Stimulated activated CD4-positive, alpha-beta T cell treated with anti-CD3 and anti-CD28 coated beads, Interleukin-15, amount 100 ng/mL, for 48 hours (primary cell): ENCODE measurements at regions not wholly inside any gene's neighbourhood (a gene's known extent, or its start where the extent isn't known, plus 50 kb on each side); places are given as distances from the start of the nearest gene placed in this dataset.
"Not testable (repeated sequence)": the region's sequence is repeated elsewhere in the genome, so short reads cannot be mapped to it uniquely, and the experiment has no call there.

ENCODE experiments used
- DNase-seq, 2 donors: peaks; one replicate each; pipeline ENCODE4 v3.0.0-alpha.2; 2020; ENCODE audit warnings: low read depth in 2 of 2

DNA sequence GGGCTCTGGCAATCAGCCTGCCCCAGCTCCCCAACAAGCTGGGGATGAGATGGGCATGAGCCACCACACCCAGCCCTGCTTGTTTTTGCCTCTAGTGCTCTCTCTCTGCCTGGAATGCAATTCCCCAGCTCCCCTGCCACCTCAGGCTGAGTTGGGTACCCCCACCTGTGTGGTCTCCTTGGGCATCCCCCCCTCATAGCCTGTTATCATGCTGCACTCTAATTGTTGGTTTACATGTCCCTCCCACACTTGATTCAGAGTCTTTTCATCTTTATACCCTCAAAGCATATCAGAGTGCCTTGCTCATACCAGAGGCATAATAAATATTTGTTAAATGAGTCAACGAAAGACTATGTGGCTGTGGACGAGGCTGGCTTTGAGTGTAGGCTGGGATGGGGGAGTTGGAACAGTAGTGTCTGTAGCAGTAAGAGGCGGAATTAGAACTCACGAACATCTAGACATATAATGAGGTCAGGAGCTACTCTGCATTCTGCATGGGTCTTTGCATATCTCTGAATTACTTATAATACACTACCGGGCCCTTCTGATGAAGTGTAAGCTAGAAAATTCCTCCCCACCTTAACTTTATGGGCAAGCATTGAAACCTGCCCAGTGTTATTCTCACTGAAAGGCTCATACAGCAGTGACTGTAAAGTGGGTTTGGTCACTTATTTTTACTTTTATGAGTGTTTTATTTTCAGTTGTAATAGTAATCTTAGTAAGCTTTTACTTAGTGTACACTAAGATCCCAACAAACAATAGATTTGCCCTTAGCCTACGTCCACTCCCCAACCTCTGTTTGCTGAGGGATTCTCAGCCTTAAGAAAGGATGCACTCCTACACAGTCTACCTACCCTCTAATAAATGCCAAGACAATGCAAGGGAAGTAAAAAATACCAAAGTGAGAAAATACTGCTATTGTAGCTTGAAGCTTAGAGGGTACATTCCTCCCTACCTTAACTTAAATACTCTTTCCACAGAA, 58.7 kb downstream of the EDN1 start:
- DNase-seq: no peak

DNA sequence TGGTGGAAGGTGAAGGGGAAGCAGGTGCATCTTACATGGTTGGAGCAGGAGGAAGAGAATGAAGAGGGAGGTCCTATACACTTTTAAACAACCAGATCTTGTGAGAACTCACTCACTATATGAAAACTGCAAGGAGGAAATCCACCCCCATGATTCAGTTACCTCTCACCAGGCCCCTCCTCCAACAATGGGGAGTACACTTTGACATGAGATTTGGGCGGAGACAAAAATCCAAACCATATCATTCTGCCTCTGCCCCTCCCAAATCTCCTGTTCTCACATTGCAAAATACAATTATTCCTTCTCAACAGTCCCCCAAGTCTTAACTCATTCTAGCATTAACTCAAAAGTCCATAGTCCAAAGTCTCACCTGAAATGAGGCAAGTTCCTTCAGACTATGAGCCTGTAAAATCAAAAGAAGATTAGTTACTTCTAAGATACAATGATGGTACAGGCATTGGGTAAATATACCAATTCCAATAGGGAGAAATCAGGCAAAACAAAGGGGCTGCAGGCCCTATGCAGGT, 60.5 kb downstream of the EDN1 start:
- DNase-seq: no peak

DNA sequence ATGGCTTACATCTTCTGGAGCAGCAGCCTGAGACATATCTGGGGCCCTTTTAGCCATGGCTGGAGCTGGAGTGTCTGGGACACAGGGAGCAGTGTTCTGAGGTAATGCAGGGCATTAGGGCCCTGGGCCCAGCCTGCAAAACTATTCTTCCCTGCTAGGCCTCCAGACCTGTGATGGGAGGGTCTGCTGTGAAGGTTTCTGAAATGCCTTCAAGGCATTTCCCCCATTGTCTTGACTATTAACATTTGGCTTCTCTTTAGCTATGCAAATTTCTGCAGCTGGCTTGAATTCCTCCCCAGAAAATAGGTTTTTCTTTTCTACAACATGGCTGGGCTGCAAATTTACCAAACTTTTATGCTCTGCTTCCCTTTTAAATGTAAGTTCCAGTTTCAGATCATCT, 61.5 kb downstream of the EDN1 start:
- no peak for DNase-seq

DNA sequence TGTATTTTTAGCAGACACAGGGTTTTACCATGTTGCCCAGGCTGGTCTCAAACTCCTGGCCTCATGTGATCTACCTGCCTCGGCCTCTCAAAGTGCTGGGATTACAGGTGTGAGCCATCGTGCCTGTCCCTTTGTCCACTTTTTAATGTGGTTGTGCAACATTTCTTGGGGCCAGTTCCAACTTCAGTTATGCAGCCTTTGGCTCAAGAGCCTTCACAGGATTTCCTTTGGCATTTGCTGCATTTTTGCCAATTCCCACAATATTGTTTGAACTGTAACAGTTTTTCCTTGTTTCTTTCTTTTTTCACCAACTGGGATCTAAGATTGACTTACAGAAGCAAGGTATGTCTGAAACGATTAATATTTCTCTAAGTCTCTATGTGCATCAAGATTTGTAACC, 63.6 kb downstream of the EDN1 start:
- DNase-seq: no peak

DNA sequence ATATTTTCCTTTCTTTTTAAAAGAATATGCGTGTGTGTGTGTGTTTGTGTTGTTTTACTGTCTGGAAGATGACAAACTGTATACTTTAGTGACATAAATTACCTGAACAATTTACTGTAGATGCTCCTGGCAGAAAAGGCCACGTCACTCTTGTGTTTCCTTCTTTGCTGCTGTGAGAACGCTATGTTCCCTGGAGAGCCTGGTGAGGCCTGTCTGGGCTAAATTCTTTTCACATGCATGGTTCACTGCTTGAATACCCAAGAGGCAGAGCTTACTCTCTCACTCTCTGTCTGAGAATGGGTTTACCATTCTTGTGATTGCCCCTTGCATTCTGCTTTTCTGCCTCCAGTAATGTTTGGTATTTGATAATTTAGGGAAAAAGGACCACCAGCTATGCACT, 64.3 kb downstream of the EDN1 start:
- no peak for DNase-seq

DNA sequence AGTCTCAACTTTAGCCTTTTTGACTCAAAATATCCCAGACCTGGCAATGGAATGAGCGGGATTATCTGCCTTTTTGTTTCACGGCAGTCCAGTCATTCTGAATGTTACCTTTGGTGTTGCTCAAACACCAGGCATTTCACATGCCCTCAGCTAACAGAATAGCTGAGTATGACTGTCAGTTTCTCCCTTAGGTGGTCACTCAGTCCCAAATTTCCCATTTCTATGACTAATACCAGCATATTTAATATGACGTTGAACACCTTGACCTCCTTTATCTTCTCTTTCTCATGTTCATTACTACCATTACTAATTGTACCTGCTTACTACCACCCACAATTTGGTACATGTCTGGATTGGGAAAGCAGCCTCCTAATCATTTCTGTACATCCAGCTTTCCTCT, 65.2 kb downstream of the EDN1 start:
- no peak for DNase-seq

DNA sequence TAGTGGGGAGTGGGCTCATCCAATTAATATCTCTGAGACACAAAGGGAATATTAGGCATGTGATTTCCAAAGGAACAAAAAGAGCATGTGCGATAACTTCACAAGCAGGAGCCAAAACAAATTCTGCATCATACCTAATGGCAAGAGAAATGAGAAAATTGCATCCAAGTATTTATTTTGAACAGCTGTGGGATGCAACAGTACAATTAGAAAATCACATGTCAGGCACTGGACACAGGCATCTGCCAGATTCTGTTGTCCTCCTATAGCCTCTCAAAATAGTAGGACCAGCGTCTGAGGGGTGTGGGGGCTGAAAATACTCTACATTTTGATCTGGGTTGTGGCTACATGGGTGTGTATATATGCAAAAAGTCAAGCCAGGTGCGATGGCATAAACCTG, 66.3 kb downstream of the EDN1 start:
- no peak for DNase-seq

DNA sequence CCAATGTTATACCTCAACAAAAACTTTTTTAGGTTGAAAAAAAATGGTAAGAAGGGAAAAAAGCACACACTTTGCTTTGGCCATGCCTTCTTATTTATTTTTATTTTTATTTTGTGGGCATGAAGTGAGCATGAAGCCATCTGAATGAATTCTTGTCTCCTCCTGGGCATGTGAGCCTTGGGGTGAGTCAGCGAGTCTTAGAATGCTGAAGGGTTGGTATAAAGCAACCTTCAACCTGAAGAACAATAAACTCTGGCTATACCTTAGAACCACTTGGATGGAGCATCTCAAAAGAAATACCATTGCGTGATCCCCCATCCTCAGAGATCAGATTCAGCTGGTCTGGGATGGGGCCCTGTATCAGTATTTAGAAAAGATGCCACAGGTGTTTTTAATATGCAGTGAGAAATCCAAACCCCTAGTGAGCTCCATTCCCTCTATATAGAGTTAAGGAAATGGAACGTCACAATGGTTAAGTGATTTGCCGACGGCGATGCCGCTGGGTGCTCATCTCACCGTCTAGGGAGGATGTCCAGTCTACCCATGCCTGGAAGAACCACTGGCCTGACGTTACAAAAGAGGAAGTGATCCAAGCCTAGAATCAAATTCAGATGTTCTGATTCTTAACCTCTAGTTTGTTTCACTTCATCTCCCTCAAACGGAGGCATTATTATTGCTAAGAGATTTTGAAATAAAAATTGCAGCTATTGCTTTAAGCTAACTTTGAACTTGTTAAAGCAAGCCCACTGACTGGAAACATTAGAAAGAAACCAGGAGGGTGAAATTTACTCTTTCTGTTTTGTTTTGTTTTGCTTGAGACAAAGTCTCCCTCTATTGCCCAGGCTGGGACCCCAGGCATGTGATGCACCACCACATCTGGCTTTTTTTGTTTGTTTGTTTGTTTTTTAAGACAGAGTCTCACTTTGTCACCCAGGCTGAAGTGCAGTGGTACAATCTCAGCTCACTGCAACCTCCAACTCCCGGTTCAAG, 67.1 kb downstream of the EDN1 start:
- DNase-seq: no peak

DNA sequence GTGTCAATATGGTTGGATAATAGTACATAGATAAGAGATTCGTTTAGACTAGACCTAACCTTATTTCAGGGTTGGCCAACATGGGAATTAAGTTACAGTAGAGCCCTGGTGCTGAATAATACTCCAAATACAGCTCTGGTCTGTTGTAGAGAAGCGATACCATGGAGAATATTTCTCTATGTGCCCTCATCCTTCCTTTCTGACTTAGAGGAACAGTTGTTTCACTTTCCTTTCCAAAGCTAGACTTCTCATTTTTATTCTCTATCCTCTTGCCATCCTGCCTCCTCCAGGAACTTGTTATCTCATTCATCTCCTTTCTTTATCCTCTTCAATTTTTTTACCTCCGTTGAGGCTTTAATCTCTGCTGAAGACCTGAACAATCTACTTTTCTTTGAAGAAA, 68.9 kb downstream of the EDN1 start:
- DNase-seq: no peak

DNA sequence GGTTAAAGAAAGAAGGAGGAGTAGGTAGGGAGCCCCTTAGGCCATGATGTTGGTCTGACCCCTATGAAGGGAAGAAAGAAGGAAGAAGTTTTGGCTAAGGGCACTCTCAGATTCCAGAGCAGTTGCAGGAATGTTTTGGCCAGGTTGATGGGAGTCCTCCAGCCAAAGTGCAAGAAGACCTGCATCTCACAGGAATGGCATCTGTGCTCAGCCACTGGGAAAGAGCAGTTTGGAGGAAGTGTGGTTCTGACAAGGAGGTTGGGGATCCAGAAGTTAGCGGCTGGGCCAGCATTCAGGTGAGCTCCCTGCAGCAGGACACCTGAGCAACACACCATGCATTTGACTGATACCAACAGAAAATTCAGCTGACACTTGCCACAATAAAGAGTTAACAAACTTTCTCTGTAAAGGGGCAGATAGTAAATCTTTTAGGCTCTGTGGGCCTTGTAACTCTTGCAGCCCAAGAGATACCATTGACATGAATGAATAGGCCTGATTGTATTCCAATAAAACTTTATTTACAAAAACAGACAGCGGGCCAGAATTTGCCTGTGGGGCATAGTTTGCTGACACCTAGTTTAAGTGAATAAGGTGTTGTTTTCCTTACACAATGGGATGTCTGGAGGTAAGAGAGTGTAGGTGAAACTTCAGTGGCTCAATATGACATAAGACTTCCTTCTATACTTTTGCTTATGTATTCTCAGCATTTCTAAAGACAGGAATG, 71.0 kb downstream of the EDN1 start:
- DNase-seq: no peak

DNA sequence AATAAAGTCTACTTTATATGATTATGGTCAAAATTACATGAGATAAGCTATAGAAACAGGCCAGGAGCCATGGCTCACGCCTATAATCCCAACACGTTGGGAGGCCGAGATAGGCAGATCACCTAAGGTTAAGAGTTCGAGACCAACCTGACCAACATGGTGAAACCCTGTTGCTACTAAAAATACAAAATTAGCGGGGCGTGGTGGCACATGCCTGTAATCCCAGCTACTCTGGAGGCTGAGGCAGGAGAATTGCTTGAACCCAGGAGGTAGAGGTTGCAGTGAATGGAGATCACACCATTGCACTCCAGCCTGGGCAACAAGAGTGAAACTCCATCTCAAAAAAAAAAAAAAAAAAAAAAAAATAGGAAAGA, 73.1 kb downstream of the EDN1 start:
- not testable (repeated sequence) for DNase-seq

DNA sequence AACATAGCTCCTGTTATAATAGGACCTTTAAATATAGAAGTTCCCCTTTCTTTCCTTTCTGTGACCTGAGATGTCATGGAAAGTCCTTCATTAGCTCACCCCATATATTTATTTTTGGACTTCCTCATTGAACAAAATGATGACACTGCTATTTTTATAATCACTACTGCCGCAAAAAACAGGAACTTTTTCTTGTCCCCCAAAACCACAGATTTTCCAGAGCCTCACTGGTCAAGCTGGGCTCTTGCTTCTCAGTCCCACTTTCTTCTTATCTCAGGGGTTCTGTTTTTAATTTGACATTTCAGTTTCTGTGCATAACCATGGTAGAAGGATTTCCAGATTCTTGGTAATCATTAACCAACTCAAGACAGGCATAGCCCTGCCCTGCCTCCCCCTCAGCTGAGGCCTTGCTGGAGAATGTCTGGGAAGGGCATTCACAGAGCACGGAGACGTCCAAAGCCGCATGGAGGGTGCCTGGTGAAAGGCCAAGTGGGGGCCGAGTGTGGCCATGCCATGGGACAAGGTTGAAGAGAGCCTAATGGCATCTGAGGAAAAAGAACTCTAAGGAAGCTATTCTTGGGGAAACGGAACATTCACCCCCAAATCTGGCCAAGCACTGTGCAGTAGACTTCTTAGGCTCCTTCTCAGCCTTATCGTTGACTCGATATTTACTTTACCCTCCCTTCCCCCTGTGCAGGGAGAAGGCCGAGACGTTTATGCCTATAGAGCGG, 73.7 kb downstream of the EDN1 start:
- DNase-seq: no peak

DNA sequence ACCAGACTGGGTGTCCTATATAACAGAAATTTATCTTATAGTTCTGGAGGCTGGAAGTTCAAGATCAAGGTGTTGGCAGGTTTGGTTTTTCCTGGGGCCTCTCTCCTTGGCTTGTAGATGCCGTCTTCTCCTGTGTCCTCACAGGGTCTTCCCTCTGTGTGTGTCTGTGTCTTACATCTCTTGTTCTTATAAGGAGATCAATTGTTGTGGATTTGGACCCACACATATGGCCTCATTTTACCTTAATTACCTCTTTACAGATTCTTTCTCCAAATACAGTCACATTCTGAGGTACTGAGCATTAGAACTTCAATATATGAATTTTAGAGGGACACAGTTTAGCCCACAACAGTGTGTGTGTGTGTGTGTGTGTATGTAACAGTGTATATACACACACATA, 74.5 kb downstream of the EDN1 start:
- DNase-seq: no peak

DNA sequence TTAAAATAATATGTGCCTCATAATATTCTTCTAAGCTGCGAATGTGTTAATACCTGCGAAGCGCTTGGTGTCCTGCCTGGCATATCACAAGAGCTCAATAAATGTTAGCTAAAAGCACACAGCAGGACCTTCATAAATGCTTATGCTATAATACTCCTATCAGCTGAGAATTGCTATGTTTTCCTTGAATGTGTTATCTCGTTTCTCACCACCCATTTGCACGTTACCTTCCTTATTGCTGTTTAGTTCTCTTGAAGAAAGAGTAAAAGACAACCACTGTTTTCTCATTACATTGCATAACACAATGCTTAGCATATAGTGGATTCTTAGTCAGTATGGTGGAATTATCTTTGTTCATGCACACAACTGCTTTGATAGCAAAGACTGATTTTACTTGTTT, 76.6 kb downstream of the EDN1 start:
- DNase-seq: no peak

DNA sequence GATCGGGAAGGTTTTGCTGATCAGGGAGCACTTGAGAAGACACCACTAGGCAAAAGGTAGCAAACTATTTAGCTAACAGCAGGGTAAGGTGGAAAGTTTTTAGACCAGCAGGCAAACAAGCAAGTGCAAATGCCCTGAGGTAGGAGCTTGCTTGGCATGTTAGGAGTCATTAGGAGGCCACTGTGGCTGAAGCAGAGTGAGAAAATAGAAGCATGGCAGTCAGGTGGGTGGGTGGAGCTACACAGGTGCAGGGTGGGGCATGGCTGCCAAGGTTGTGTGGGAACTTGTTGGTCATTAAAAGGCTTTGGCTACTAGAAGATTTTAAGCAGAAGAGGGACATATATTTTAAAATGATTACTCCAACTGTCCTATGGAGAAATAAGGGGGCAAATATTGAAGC, 77.3 kb downstream of the EDN1 start:
- DNase-seq: no peak

DNA sequence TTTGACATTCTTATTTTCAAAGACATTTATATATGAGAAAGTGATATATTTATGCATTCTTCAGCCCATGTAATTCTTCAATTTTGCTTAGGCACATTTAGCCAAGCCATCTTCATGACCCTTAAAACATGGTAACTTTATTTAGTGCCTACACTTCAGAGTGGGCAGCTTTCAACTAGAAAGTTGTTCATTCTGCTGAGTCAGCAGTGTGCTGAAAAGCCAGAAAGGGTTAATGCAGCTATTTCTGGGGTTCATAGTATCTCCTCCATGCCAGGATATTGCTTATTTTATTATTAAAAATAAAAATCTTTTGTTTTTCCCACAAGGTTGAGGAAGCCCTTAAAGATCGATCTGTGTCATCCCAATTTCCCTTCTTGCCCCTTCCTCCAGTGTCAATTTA, 79.2 kb downstream of the EDN1 start:
- no peak for DNase-seq

DNA sequence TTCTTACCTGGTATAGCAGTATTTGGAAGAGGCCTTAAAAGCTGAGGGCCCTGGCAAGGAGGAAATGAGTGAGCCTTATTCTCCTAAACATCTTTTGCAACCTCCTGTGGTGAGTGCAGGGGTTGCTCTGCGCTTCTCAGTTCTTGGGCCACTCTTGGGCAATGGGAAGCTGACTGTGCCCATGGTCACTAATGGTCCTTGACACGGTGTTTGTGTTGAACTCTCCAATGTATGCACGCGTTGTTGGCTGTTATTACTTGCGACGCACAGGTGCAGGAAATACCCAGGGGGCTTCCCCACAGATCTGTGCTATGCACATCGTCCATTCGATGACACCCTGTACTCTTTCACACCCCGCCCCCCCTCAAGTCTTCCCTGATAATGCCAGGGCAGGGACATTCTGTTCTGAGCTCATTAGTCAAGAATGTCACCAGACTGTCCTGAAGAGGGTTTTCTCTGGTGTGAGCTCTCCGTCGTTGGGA, 79.7 kb downstream of the EDN1 start:
- DNase-seq: no peak

DNA sequence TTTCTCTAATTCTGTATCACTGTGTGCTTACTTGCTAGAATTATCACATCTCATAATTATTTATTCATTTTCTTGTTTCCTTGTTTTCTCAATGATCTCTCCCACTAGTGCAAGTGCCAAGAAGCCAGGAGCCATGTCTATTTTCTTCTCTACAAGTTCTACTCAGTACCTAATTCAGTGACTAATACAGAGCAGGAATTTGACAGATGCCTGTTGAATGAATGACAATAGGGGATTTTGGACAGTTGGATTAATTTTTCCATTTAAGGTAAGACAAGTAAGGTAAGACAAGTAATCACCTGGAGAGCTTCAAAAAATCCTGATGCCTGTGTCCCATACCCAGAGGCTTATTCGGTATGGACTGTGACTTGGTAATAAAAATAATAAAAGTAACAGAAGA, 81.0 kb downstream of the EDN1 start:
- DNase-seq: no peak

DNA sequence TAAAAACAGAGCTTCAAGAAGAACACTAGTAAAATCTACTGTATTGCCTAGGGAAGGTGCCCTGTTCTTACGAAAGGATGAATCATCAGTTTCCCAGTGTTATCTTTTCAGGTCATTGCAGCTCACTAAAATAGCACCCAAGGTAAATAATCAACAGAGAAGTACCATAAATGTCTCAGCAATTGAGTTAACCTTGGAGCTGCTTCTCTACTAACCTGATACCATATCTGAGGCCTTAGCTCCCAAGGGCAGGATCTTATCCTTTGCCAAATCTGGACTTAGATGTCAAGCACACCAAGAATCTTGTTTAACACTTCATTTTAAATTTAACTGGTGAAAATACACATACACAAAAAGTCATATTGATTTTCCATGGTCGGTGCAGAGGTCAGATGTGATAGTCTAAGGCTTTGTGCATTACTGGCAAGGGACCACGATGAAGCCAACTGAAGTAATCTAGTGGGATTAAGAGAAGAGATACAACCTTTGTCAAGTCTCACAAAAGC, 81.5 kb downstream of the EDN1 start:
- DNase-seq: no peak

DNA sequence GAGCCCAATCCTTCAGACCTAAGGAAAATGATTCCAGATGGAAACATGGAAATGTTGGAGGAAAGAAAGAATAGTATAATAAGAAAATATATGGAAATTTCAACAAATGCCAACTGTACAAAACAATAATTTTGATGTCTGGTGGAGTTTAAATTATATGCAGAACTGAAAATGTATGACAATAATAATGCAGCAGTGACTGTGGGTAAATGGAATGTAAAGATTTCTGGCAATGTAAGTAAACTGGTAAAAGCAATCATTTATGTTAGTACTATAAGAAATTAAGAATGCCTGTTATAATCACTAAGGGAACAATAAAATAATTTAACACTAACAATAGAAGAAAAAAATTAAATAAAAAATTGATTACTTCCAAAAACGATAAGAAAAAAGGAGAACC, 89.0 kb downstream of the EDN1 start:
- DNase-seq: no peak

DNA sequence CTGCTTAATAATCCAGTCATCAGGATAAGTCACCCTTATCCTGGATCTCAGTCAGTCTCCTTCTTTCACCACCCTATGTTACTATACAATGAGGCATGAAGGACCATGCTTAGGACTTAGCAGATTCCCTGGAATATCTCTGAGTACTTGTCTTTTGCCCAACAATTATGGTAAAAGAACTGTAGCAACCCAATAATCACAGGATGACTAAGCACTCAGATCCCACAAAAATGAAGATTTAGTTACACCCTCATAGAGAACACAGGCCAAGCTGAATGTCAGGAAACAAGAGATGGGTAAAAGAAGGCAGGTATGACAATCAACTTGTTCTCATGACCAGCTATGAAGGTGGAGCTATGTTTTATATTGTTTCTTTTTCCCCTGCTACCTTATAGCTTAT, 91.4 kb downstream of the EDN1 start:
- DNase-seq: no peak
